SK-N-SH treated with all-trans-retinoic acid at 6 μM for 48 hours (cell line): ENCODE measurements at regions not wholly inside any gene's neighbourhood (a gene's known extent, or its start where the extent isn't known, plus 50 kb on each side); places are given as distances from the start of the nearest gene placed in this dataset.

Experiments
- ARNTL ChIP-seq: fragments of 450-650 bp; formaldehyde crosslinking; IDR thresholded peaks from 2 replicates; pipeline ENCODE4 v1.5.0; 2020; ENCODE audit warnings: low read depth, mild to moderate bottlenecking, moderate library complexity, borderline replicate concordance
- CSDC2 ChIP-seq: fragments of 250-450 bp; sonication (Bioruptor Pico); IDR thresholded peaks from 2 replicates; pipeline ENCODE4 v1.5.0; 2020; ENCODE audit warnings: mild to moderate bottlenecking, moderate library complexity
- GLIS3 ChIP-seq: fragments of 250-450 bp; sonication (Bioruptor Pico); IDR thresholded peaks from 2 replicates; pipeline ENCODE4 v1.5.0; 2020; ENCODE audit warnings: mild to moderate bottlenecking, moderate library complexity
- ISL1 ChIP-seq: fragments of 250-450 bp; sonication (Bioruptor Pico); IDR thresholded peaks from 2 replicates; pipeline ENCODE4 v2.1.2; 2022; ENCODE audit warnings: mild to moderate bottlenecking, moderate library complexity
- OSR1 ChIP-seq: fragments of 250-450 bp; sonication (Bioruptor Pico); IDR thresholded peaks from 2 replicates; pipeline ENCODE4 v1.8.0; 2022; ENCODE audit warnings: moderate library complexity, mild to moderate bottlenecking, inconsistent platforms
- PPARA ChIP-seq: fragments of 250-450 bp; sonication (Bioruptor Pico); IDR thresholded peaks from 2 replicates; pipeline ENCODE4 v1.5.0; 2020; ENCODE audit warnings: mild to moderate bottlenecking, borderline replicate concordance
- TOX ChIP-seq: fragments of 250-450 bp; sonication (Bioruptor Pico); IDR thresholded peaks from 2 replicates; pipeline ENCODE4 v1.8.0; 2021; ENCODE audit warnings: mild to moderate bottlenecking, moderate library complexity, borderline replicate concordance
- ZC3H10 ChIP-seq: fragments of 250-450 bp; sonication (Bioruptor Pico); IDR thresholded peaks from 2 replicates; pipeline ENCODE4 v1.5.1; 2021; ENCODE audit warnings: mild to moderate bottlenecking, moderate library complexity
- ZFP3 ChIP-seq: fragments of 250-450 bp; sonication (Bioruptor Pico); IDR thresholded peaks from 2 replicates; pipeline ENCODE4 v1.5.0; 2020; ENCODE audit warnings: mild to moderate bottlenecking, moderate library complexity
- ZFP30 ChIP-seq: fragments of 450-650 bp; formaldehyde crosslinking; IDR thresholded peaks from 2 replicates; pipeline ENCODE4 v1.5.0; 2022; ENCODE audit warnings: mild to moderate bottlenecking, moderate library complexity
- ZNF565 ChIP-seq: fragments of 450-650 bp; formaldehyde crosslinking; conservative IDR thresholded peaks from 2 replicates; pipeline ENCODE4 v1.5.0; 2020; ENCODE audit warnings: low read depth, mild to moderate bottlenecking, moderate library complexity
- ZNF70 ChIP-seq: fragments of 450-650 bp; formaldehyde crosslinking; IDR thresholded peaks from 2 replicates; pipeline ENCODE4 v1.5.0; 2020; ENCODE audit warnings: mild to moderate bottlenecking, moderate library complexity
- TF ChIP-seq, protein P1 (sequence below): fragments of 250-450 bp; sonication (Bioruptor Pico); IDR thresholded peaks from 2 replicates; pipeline ENCODE4 v1.8.0; 2020; ENCODE audit warnings: mild to moderate bottlenecking, moderate library complexity, borderline replicate concordance

DNA sequence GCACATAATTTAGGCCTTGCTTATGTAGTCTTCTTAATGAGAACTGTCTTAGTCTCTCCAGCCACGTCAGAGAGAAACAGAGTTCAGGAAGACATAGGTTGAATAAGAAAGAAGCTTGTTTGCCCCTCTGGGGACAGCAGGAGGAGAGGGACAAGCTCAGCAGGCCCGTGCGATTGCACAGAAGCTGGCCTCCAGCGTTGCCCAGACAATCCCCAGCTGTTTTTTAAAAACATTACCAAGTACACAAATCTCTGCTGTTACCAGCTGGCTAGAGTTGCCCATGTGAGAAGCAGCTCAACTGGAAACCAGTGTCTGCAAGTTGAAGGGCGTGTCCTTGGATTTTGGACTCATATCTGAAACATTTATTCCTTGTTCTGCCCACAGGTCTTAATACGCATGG lies 232.6 kb downstream of the EFCAB11 start:
- TF ChIP-seq ZNF565 (no peak), ZFP3 (CRISPR knock-in tag) (no peak), ARNTL (no peak), CSDC2 (CRISPR knock-in tag) (no peak), ZFP30 (CRISPR knock-in tag) (no peak), PPARA (CRISPR knock-in tag) (no peak), GLIS3 (no peak), ZNF70 (CRISPR knock-in tag) (no peak), TOX (CRISPR knock-in tag) (no peak), OSR1 (CRISPR knock-in tag) (no peak), ZC3H10 (CRISPR knock-in tag) (no peak), ISL1 (no peak)
- TF ChIP-seq, protein P1, sequence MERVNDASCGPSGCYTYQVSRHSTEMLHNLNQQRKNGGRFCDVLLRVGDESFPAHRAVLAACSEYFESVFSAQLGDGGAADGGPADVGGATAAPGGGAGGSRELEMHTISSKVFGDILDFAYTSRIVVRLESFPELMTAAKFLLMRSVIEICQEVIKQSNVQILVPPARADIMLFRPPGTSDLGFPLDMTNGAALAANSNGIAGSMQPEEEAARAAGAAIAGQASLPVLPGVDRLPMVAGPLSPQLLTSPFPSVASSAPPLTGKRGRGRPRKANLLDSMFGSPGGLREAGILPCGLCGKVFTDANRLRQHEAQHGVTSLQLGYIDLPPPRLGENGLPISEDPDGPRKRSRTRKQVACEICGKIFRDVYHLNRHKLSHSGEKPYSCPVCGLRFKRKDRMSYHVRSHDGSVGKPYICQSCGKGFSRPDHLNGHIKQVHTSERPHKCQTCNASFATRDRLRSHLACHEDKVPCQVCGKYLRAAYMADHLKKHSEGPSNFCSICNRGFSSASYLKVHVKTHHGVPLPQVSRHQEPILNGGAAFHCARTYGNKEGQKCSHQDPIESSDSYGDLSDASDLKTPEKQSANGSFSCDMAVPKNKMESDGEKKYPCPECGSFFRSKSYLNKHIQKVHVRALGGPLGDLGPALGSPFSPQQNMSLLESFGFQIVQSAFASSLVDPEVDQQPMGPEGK (CRISPR knock-in tag): no peak
